Esophagus squamous epithelium (tissue), 4 donors: ENCODE measurements at regions not wholly inside any gene's neighbourhood (a gene's known extent, or its start where the extent isn't known, plus 50 kb on each side); places are given as distances from the start of the nearest gene placed in this dataset.

Experiments
- POLR2A ChIP-seq, 4 donors: fragments of 450-650 bp; IDR thresholded peaks; one replicate each; pipeline ENCODE4 v1.6.1; 2017; ENCODE audit warnings: antibody characterized with exemption in 4 of 4, mild to moderate bottlenecking in 4 of 4, moderate library complexity in 3 of 4
- TF ChIP-seq, protein P1 (sequence below), 6 experiments: fragments of 450-650 bp in 4 of 6; fragments of 200-600 bp in 2 of 6; sonication (generic) in 2 of 6; IDR thresholded peaks; one replicate each; pipeline ENCODE4 v1.5.1; 2016 to 2019; ENCODE audit warnings: antibody characterized with exemption in 6 of 6, mild to moderate bottlenecking in 4 of 6, moderate library complexity in 4 of 6

DNA sequence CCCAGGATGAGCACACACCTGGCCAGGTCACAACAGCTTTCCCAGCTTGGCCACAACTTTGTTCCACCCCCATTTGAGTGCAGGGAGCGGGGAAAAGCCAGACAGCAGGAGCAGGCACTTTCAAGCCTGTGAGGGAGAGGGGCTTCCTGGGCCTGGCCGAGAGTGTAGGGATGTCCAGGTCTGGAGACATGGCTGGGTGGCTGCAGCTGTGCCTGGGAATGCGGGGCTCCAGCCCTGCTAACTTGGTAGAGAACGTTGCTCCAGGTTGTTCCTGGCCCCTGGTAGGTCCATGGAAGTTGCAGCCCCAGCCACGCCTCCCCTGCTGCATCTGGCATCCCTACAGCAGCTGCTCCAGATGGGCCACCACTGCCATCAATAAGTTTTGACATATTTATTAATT is 738.5 kb downstream of the SLC6A15 start:
- TF ChIP-seq, protein P1, sequence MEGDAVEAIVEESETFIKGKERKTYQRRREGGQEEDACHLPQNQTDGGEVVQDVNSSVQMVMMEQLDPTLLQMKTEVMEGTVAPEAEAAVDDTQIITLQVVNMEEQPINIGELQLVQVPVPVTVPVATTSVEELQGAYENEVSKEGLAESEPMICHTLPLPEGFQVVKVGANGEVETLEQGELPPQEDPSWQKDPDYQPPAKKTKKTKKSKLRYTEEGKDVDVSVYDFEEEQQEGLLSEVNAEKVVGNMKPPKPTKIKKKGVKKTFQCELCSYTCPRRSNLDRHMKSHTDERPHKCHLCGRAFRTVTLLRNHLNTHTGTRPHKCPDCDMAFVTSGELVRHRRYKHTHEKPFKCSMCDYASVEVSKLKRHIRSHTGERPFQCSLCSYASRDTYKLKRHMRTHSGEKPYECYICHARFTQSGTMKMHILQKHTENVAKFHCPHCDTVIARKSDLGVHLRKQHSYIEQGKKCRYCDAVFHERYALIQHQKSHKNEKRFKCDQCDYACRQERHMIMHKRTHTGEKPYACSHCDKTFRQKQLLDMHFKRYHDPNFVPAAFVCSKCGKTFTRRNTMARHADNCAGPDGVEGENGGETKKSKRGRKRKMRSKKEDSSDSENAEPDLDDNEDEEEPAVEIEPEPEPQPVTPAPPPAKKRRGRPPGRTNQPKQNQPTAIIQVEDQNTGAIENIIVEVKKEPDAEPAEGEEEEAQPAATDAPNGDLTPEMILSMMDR (IDR thresholded peaks at IDR 0.05) = no peak
- no peak for TF ChIP-seq POLR2A (IDR thresholded peaks at IDR 0.05)
